Nephron (organoid): ENCODE measurements at regions not wholly inside any gene's neighbourhood (a gene's known extent, or its start where the extent isn't known, plus 50 kb on each side); places are given as distances from the start of the nearest gene placed in this dataset.

Source experiments
- H3K27ac Mint-ChIP-seq, 3 experiments: 2 replicates each; pipeline ENCODE4 v1.8.0; 2020; ENCODE audit warnings: mixed read lengths in 3 of 3, mild to moderate bottlenecking in 2 of 3, moderate library complexity in 1 of 3
- H3K27me3 Mint-ChIP-seq: 2 replicates; pipeline ENCODE4 v1.8.0; 2021; ENCODE audit warnings: low read depth, mild to moderate bottlenecking, moderate library complexity, mixed read lengths
- H3K36me3 Mint-ChIP-seq: 2 replicates; pipeline ENCODE4 v1.8.0; 2020; ENCODE audit warnings: low read depth, mixed read lengths
- H3K4me1 Mint-ChIP-seq: 2 replicates; pipeline ENCODE4 v1.8.0; 2020; ENCODE audit warnings: mixed read lengths
- H3K4me3 Mint-ChIP-seq, 3 experiments: 2 replicates each; pipeline ENCODE4 v1.8.0; 2020; ENCODE audit warnings: mild to moderate bottlenecking in 3 of 3, mixed read lengths in 3 of 3, moderate library complexity in 2 of 3
- H3K9me3 Mint-ChIP-seq: 2 replicates; pipeline ENCODE4 v1.8.0; 2020; ENCODE audit warnings: mixed read lengths
- TF ChIP-seq, protein P1 (sequence below), 3 experiments: fragments of 200-600 bp; sonication (generic); IDR thresholded peaks; one replicate each; pipeline ENCODE4 v1.5.0; 2021; ENCODE audit warnings: antibody characterized with exemption in 3 of 3; ENCODE audit not compliant: unreplicated experiment in 3 of 3

DNA sequence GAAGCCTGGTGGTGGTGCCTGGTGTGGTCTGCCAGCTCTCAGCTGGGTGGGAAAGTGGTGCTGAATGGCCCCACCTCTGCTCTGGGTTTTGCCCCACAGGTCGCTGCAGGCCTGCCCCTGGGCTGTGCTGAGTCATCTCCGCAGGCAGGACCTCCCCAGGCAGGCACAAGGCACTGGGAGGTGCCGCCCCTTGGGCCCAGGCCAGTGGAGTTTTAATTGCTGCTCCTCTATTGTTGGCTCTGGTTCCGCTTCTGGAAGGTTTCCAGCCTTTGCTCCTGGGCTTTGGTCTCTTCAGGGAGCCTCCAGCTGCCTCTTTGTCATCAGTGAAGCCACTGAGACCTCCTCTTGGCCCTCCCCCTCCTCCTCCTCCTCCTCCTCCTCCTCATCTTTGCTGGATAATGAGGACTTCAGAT lies 180.3 kb upstream of the GRB10 start:
- Mint-ChIP-seq H3K36me3 (no peaks in the 10 kb centered on the region), H3K4me3 (no peak overlapping the region), H3K4me1 (no peaks in the 10 kb centered on the region), H3K27me3 (peaks cover under 1% of the 10 kb centered on the region), H3K9me3 (peaks cover 13% of the 10 kb centered on the region), H3K27ac (no peak overlapping the region)
- TF ChIP-seq, protein P1, sequence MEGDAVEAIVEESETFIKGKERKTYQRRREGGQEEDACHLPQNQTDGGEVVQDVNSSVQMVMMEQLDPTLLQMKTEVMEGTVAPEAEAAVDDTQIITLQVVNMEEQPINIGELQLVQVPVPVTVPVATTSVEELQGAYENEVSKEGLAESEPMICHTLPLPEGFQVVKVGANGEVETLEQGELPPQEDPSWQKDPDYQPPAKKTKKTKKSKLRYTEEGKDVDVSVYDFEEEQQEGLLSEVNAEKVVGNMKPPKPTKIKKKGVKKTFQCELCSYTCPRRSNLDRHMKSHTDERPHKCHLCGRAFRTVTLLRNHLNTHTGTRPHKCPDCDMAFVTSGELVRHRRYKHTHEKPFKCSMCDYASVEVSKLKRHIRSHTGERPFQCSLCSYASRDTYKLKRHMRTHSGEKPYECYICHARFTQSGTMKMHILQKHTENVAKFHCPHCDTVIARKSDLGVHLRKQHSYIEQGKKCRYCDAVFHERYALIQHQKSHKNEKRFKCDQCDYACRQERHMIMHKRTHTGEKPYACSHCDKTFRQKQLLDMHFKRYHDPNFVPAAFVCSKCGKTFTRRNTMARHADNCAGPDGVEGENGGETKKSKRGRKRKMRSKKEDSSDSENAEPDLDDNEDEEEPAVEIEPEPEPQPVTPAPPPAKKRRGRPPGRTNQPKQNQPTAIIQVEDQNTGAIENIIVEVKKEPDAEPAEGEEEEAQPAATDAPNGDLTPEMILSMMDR (IDR thresholded peaks at IDR 0.05; ENCODE audit: unreplicated experiment in 3 of 3): no peak

DNA sequence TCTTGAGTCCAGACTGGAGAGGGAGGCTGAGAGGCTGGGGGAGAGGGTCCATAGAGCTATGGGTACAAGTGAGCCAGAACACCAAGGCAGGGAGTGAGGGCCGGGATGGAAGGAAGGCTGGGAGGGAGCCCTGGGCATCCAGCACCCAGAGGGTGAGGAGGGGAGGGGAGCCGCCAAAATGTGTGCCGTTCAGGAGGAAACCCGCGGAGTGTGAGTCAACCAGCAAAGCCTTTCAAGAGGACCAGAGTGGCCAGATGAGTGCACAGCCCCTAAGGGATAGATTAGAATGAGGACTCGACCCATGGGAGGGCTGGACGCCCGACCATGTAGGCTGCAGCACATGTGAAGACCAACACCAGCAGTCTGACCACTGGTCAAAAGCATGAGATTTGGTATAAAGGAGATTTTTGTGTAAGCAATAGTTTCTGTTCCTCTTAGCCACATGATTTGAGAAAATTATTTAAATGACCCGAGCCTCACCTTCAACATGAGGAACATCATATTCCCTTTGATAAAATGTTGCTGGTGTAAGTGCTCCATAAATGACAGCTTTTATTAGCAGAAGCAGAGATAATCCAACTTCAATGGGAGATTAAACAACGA lies 179.7 kb upstream of the GRB10 start:
- Mint-ChIP-seq H3K9me3 (peaks cover 8% of the 10 kb centered on the region), H3K4me3 (no peak overlapping the region), H3K27me3 (peaks cover 4% of the 10 kb centered on the region), H3K4me1 (no peaks in the 10 kb centered on the region), H3K36me3 (no peaks in the 10 kb centered on the region), H3K27ac (no peak overlapping the region)
- TF ChIP-seq, protein P1 (IDR thresholded peaks at IDR 0.05; ENCODE audit: unreplicated experiment in 3 of 3): no peak

DNA sequence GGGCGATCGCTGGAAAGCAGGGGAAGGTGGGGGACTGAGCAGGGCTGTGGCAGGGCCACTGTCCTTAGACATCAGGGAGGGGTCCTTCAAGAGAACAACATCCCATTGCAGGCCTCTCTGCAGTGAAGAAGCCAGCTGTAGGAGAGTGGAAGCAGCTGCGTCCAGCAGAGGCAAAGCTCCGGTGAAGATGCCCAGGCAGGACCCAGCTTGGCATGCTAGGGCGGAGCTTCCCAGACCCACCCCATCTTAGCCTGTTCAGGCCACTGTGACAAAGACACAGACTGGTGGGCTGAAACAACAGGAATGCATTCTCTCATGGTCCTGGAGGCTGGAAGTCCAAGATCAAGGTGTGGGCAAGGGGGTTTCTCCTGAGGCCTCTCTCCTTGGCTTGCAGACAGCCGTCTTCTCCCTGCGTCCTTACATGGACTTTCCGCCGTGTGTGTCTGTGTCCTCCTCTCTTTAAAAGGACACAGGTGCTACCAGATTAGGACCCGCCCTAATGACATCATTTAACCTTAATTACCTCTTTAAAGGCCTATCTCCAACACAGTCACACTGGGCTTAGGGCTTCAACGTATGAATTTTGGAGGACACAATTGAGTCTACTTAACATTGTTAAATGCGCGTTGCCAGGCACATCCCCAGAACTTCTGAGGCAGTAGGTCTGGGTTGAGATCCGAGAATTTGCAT lies 178.1 kb upstream of the GRB10 start:
- Mint-ChIP-seq H3K36me3 (no peaks in the 10 kb centered on the region), H3K4me1 (no peaks in the 10 kb centered on the region)

DNA sequence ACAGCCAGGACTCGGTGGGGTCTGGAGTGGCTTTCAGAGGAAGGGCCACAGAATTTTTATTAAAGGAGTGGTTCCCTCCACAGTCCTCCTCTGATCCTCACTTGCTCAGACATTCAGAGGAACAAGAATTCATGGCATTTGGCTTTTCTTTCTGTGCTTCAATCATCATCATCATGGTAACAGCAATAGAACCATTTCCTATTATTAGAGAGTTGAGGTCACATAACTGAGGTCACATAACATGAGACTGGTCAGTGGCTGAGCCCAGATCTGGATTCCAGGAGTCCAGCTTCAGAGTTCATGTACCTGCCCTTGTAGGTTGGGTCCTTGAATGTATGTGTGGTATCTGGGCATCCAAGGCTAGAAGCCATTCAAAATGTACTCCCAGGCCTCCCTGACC lies 177.3 kb upstream of the GRB10 start:
- Mint-ChIP-seq H3K27ac (no peak overlapping the region), H3K27me3 (peaks cover 7% of the 10 kb centered on the region), H3K4me1 (no peaks in the 10 kb centered on the region), H3K9me3 (peaks cover 2% of the 10 kb centered on the region), H3K36me3 (no peaks in the 10 kb centered on the region), H3K4me3 (no peak overlapping the region)
- TF ChIP-seq, protein P1 (IDR thresholded peaks at IDR 0.05; ENCODE audit: unreplicated experiment in 3 of 3): no peak

More for the DNA sequence above, 178.1 kb upstream of the GRB10 start:
- peaks cover 4% of the 10 kb centered on the region for H3K27me3 Mint-ChIP-seq
- H3K27ac Mint-ChIP-seq: no peak overlapping the region
- TF ChIP-seq, protein P1 (IDR thresholded peaks at IDR 0.05; ENCODE audit: unreplicated experiment in 3 of 3): no peak
- no peak overlapping the region for H3K4me3 Mint-ChIP-seq
- peaks cover 2% of the 10 kb centered on the region for H3K9me3 Mint-ChIP-seq

DNA sequence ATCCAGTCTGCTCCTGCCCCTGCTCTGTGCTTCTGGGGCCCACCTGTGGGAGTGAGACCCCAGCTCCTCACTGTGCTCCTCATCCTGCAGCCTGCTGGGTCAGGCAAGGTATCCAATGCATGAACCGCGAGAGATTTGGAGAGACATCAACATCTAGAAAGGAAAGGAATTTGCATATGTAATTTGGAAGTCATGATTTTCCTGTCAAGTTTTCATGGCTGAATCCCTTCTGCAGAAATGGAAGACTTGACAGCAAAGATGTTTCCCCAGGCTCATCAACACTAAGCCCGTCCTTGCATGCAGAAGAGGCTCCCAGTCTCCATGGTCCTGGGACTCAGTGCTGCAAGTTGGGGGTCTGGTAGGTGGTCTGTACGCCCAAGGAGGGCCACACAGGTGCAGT lies 176.9 kb upstream of the GRB10 start:
- Mint-ChIP-seq H3K4me1 (no peaks in the 10 kb centered on the region), H3K9me3 (peaks cover 2% of the 10 kb centered on the region), H3K4me3 (no peak overlapping the region), H3K36me3 (no peaks in the 10 kb centered on the region), H3K27me3 (peaks cover 7% of the 10 kb centered on the region), H3K27ac (no peak overlapping the region)
- TF ChIP-seq, protein P1 (IDR thresholded peaks at IDR 0.05; ENCODE audit: unreplicated experiment in 3 of 3): no peak

DNA sequence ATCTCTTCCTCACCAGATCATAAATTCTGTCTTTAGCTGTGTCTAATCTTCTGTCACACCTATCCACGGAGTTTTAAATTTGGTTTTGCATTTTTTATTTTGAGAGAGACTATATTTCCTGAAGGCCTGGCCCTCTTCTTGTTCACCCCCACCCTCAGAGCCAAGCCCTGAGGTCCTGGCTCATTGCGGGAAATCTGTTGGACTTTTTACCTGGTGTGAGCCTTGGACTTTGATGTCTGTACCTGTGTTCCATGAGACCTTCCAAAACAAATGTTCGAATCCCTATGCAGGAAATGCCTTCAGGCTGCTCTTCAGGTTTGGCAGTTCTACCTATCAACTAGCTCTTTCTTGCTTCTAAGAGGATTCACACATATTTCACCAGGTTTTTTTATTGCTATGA lies 175.2 kb upstream of the GRB10 start:
- no peak overlapping the region for H3K4me3 Mint-ChIP-seq
- H3K9me3 Mint-ChIP-seq: peaks cover 2% of the 10 kb centered on the region
- H3K27ac Mint-ChIP-seq: no peak overlapping the region
- H3K4me1 Mint-ChIP-seq: no peaks in the 10 kb centered on the region
- peaks cover 7% of the 10 kb centered on the region for H3K27me3 Mint-ChIP-seq
- no peaks in the 10 kb centered on the region for H3K36me3 Mint-ChIP-seq
- TF ChIP-seq, protein P1 (IDR thresholded peaks at IDR 0.05; ENCODE audit: unreplicated experiment in 3 of 3): no peak
